Ovary (tissue), 3 donors: ENCODE measurements at regions not wholly inside any gene's neighbourhood (a gene's known extent, or its start where the extent isn't known, plus 50 kb on each side); places are given as distances from the start of the nearest gene placed in this dataset.

ENCODE experiments used
- POLR2A ChIP-seq: fragments of 450-650 bp; IDR thresholded peaks from one replicate; pipeline ENCODE4 v1.6.1; 2017; ENCODE audit warnings: antibody characterized with exemption, mild to moderate bottlenecking, moderate library complexity
- TF ChIP-seq, protein P1 (sequence below), 3 donors: fragments of 450-650 bp in 2 of 3; fragments of 200-600 bp in 1 of 3; IDR thresholded peaks; one replicate each; pipeline versions ENCODE4 v1.5.1 to v1.8.0; 2016 to 2022; ENCODE audit warnings: antibody characterized with exemption in 3 of 3, mild to moderate bottlenecking in 1 of 3
- donor health status: DM: no; HTN: no; CAD: no.

DNA sequence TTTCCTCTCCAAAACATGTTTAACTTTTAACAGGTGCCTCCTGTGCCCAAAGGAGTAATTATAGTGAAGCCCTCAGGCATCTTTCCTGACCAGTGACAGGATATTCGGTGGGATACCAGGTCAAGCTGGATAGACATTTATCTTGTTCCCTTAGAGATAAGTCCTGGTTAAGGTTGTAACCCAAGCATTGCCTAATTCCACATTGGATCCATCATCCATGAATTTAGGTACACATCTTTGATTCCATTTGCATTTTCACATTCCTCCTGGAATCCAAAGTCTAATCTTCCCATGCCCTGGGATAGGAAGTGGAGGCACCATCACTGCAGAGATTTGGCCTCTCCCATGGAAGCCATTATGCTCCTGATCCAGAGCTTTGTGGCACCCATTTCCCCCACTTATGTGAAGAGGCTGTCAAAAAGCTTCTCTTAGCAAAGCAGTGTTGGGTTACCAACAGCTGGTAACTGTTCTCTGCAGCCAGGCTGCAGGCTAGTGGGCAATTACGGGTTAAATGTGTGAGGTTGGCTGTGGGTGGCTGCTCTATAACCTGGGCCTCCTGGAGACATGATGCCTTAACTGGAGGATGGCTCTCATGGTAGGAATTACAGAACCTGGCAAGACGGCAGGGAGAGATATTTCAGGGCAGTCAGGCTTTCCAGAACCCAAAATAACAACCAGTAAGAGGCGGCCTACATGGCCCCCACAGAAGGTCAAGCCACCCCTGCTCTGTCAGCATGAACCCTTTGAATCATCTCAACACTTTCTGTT, 96.9 kb upstream of the VGLL2 start:
- TF ChIP-seq, protein P1, sequence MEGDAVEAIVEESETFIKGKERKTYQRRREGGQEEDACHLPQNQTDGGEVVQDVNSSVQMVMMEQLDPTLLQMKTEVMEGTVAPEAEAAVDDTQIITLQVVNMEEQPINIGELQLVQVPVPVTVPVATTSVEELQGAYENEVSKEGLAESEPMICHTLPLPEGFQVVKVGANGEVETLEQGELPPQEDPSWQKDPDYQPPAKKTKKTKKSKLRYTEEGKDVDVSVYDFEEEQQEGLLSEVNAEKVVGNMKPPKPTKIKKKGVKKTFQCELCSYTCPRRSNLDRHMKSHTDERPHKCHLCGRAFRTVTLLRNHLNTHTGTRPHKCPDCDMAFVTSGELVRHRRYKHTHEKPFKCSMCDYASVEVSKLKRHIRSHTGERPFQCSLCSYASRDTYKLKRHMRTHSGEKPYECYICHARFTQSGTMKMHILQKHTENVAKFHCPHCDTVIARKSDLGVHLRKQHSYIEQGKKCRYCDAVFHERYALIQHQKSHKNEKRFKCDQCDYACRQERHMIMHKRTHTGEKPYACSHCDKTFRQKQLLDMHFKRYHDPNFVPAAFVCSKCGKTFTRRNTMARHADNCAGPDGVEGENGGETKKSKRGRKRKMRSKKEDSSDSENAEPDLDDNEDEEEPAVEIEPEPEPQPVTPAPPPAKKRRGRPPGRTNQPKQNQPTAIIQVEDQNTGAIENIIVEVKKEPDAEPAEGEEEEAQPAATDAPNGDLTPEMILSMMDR (IDR thresholded peaks at IDR 0.05) = no peak
- TF ChIP-seq POLR2A = no peak
